GM12875 (cell line): ENCODE measurements at regions not wholly inside any gene's neighbourhood (a gene's known extent, or its start where the extent isn't known, plus 50 kb on each side); places are given as distances from the start of the nearest gene placed in this dataset.
"Not testable (repeated sequence)": the region's sequence is repeated elsewhere in the genome, so short reads cannot be mapped to it uniquely, and the experiment has no call there.

Experiments used
- H3K4me3 ChIP-seq: one replicate; pipeline ENCODE4 v1.5.1; 2011; ENCODE audit warnings: low read depth, low read length, control low read depth
- CTCF ChIP-seq: IDR thresholded peaks from 2 replicates; pipeline ENCODE4 v1.5.1; 2011; ENCODE audit warnings: low read depth, mild to moderate bottlenecking, control low read depth, inconsistent platforms, low read length, moderate library complexity, borderline replicate concordance; ENCODE audit not compliant: insufficient read depth

- TF ChIP-seq CTCF, result no peak
- no peak overlapping the region for H3K4me3 ChIP-seq
Observed at GRCh38 chr2:75407038-75407530, 153.7 kb downstream of the EVA1A start.

- no peak overlapping the region for H3K4me3 ChIP-seq
- TF ChIP-seq CTCF, result no peak
Observed at GRCh38 chr2:75406131-75406581, 154.6 kb downstream of the EVA1A start.

GRCh38 chr2:75405000-75405399 is 155.7 kb downstream of the EVA1A start:
- H3K4me3 ChIP-seq, result no peak overlapping the region
- no peak for TF ChIP-seq CTCF

GRCh38 chr2:75403991-75404428 is 156.7 kb downstream of the EVA1A start:
- TF ChIP-seq CTCF, result peak; percentile 56; the same call in 1 of the 2 replicates
- no peak overlapping the region for H3K4me3 ChIP-seq

GRCh38 chr2:75396314-75396713 is 164.4 kb downstream of the EVA1A start:
- no peak for TF ChIP-seq CTCF
- H3K4me3 ChIP-seq, result no peak overlapping the region

GRCh38 chr2:75394764-75395163 is 166.0 kb downstream of the EVA1A start:
- not testable (repeated sequence) for H3K4me3 ChIP-seq

GRCh38 chr2:75390169-75390568 is 170.6 kb downstream of the EVA1A start:
- TF ChIP-seq CTCF, result no peak
- no peak overlapping the region for H3K4me3 ChIP-seq

- no peak for TF ChIP-seq CTCF
- no peak overlapping the region for H3K4me3 ChIP-seq
Observed at GRCh38 chr2:75389271-75389670, 171.5 kb downstream of the EVA1A start.
